NCI-H446 (cell line): ENCODE measurements at regions not wholly inside any gene's neighbourhood (a gene's known extent, or its start where the extent isn't known, plus 50 kb on each side); places are given as distances from the start of the nearest gene placed in this dataset.

Experiments
- DNase-seq, 2 experiments: peaks; one replicate each; lab custom pipeline; 2025; lab: John Stamatoyannopoulos, UW

GRCh38 chr17:15177343-15177742 lies 87.8 kb downstream of the PMP22 start:
- no peak for DNase-seq

GRCh38 chr17:15175356-15175755 lies 89.8 kb downstream of the PMP22 start:
- DNase-seq, result no peak

GRCh38 chr17:15171167-15172047 lies 93.7 kb downstream of the PMP22 start:
- DNase-seq, result peak in 1 of 2 experiments; percentile 4

- no peak for DNase-seq
These were observed 95.5 kb downstream of the PMP22 start for GRCh38 chr17:15169676-15170075.

GRCh38 chr17:15168379-15168778 lies 96.7 kb downstream of the PMP22 start:
- no peak for DNase-seq

- no peak for DNase-seq
These were observed 103.7 kb downstream of the PMP22 start for GRCh38 chr17:15161395-15161794.

GRCh38 chr17:15157051-15157450 lies 108.1 kb downstream of the PMP22 start:
- no peak for DNase-seq

GRCh38 chr17:15154618-15155017 lies 110.5 kb downstream of the PMP22 start:
- DNase-seq, result no peak

GRCh38 chr17:15145621-15146020 lies 119.5 kb downstream of the PMP22 start:
- no peak for DNase-seq

- DNase-seq, result no peak
These were observed 121.6 kb downstream of the PMP22 start for GRCh38 chr17:15143524-15143923.

GRCh38 chr17:15134363-15134762 lies 130.8 kb downstream of the PMP22 start:
- no peak for DNase-seq

GRCh38 chr17:15133826-15134225 lies 131.3 kb downstream of the PMP22 start:
- no peak for DNase-seq

- no peak for DNase-seq
These were observed 132.0 kb downstream of the PMP22 start for GRCh38 chr17:15133143-15133542.

- no peak for DNase-seq
These were observed 134.7 kb downstream of the PMP22 start for GRCh38 chr17:15130426-15130825.

- DNase-seq, result no peak
These were observed 135.1 kb downstream of the PMP22 start for GRCh38 chr17:15129986-15130385.

GRCh38 chr17:15124746-15125145 lies 140.4 kb downstream of the PMP22 start:
- DNase-seq, result no peak

- DNase-seq, result no peak
These were observed 140.9 kb downstream of the PMP22 start for GRCh38 chr17:15124264-15124595.

GRCh38 chr17:15123593-15124263 lies 141.4 kb downstream of the PMP22 start:
- no peak for DNase-seq

GRCh38 chr17:15122857-15123256 lies 142.3 kb downstream of the PMP22 start:
- DNase-seq, result no peak

- no peak for DNase-seq
These were observed 143.7 kb downstream of the PMP22 start for GRCh38 chr17:15121426-15121825.

- DNase-seq, result no peak
These were observed 145.2 kb downstream of the PMP22 start for GRCh38 chr17:15119968-15120367.

- no peak for DNase-seq
These were observed 147.9 kb downstream of the PMP22 start for GRCh38 chr17:15117239-15117638.

- no peak for DNase-seq
These were observed 152.1 kb downstream of the PMP22 start for GRCh38 chr17:15112846-15113617.
